ENCODE measurements at regions not wholly inside any gene's neighbourhood (a gene's known extent, or its start where the extent isn't known, plus 50 kb on each side); places are given as distances from the start of the nearest gene placed in this dataset.
"Not testable (repeated sequence)": the region's sequence is repeated elsewhere in the genome, so short reads cannot be mapped to it uniquely, and the experiment has no call there.

- peaks cover 3% of the 10 kb centered on the region for H3K9me3 Mint-ChIP-seq
- H3K27me3 Mint-ChIP-seq, result no peaks in the 10 kb centered on the region
- no peaks in the 10 kb centered on the region for H3K4me1 Mint-ChIP-seq (ENCODE audit: low read depth)
- intact Hi-C loops (cut with micrococcal nuclease), result no loop called here
- H3K27ac Mint-ChIP-seq, result no peak overlapping the region
- H3K4me3 Mint-ChIP-seq, result no peak overlapping the region
- no peak for DNase-seq
- CTCF ChIA-PET, result no interaction called here
- no peaks in the 10 kb centered on the region for H3K36me3 Mint-ChIP-seq
- POLR2A ChIA-PET, result no interaction called here
Observed at GRCh38 chr6:9240861-9241260, 805.5 kb upstream of the SLC35B3 start.

GRCh38 chr6:9236443-9236842, 801.1 kb upstream of the SLC35B3 start:
- POLR2A ChIA-PET, result no interaction called here
- no peaks in the 10 kb centered on the region for H3K27me3 Mint-ChIP-seq
- H3K27ac Mint-ChIP-seq, result no peak overlapping the region
- H3K4me3 Mint-ChIP-seq, result no peak overlapping the region
- intact Hi-C loops (cut with micrococcal nuclease), result no loop called here
- H3K36me3 Mint-ChIP-seq, result no peaks in the 10 kb centered on the region
- peaks cover 10% of the 10 kb centered on the region for H3K9me3 Mint-ChIP-seq
- no peak for DNase-seq
- CTCF ChIA-PET, result no interaction called here
- no peaks in the 10 kb centered on the region for H3K4me1 Mint-ChIP-seq (ENCODE audit: low read depth)

- Mint-ChIP-seq H3K4me1 (ENCODE audit: low read depth) (no peaks in the 10 kb centered on the region), H3K27me3 (no peaks in the 10 kb centered on the region), H3K9me3 (peaks cover 8% of the 10 kb centered on the region), H3K36me3 (no peaks in the 10 kb centered on the region), H3K4me3 (no peak overlapping the region), H3K27ac (no peak overlapping the region)
- ChIA-PET CTCF (no interaction called here), POLR2A (no interaction called here)
- DNase-seq, result no peak
- intact Hi-C loops (cut with micrococcal nuclease), result no loop called here
Observed at GRCh38 chr6:9233686-9234085, 798.3 kb upstream of the SLC35B3 start.

- intact Hi-C loops (cut with micrococcal nuclease), result no loop called here
- DNase-seq, result no peak
- no peaks in the 10 kb centered on the region for H3K4me1 Mint-ChIP-seq (ENCODE audit: low read depth)
- no peak overlapping the region for H3K4me3 Mint-ChIP-seq
- no peaks in the 10 kb centered on the region for H3K36me3 Mint-ChIP-seq
- ChIA-PET CTCF (no interaction called here), POLR2A (no interaction called here)
- H3K27ac Mint-ChIP-seq, result no peak overlapping the region
- peaks cover 8% of the 10 kb centered on the region for H3K9me3 Mint-ChIP-seq
- H3K27me3 Mint-ChIP-seq, result no peaks in the 10 kb centered on the region
Observed at GRCh38 chr6:9233226-9233625, 797.9 kb upstream of the SLC35B3 start.

- CTCF ChIA-PET, result no interaction called here
- Mint-ChIP-seq H3K27me3 (no peaks in the 10 kb centered on the region), H3K4me1 (ENCODE audit: low read depth) (no peaks in the 10 kb centered on the region), H3K36me3 (no peaks in the 10 kb centered on the region), H3K9me3 (peaks cover 14% of the 10 kb centered on the region), H3K27ac (no peak overlapping the region), H3K4me3 (no peak overlapping the region)
- DNase-seq, result no peak
- intact Hi-C loops (cut with micrococcal nuclease), result no loop called here
- POLR2A ChIA-PET, result no interaction called here
Observed at GRCh38 chr6:9225441-9225871, 790.1 kb upstream of the SLC35B3 start.

GRCh38 chr6:9224539-9224938, 789.2 kb upstream of the SLC35B3 start:
- ChIA-PET CTCF (no interaction called here), POLR2A (no interaction called here)
- Mint-ChIP-seq H3K4me1 (ENCODE audit: low read depth) (no peaks in the 10 kb centered on the region), H3K9me3 (peaks cover 19% of the 10 kb centered on the region), H3K36me3 (no peaks in the 10 kb centered on the region), H3K27ac (no peak overlapping the region), H3K27me3 (no peaks in the 10 kb centered on the region), H3K4me3 (no peak overlapping the region)
- intact Hi-C loops (cut with micrococcal nuclease), result no loop called here
- DNase-seq, result no peak

- POLR2A ChIA-PET; H3K36me3 Mint-ChIP-seq; intact Hi-C loops (cut with micrococcal nuclease); H3K4me1 Mint-ChIP-seq (ENCODE audit: low read depth); CTCF ChIA-PET; H3K27ac Mint-ChIP-seq; DNase-seq; H3K4me3 Mint-ChIP-seq; H3K27me3 Mint-ChIP-seq: not testable (repeated sequence)
- H3K9me3 Mint-ChIP-seq, result peaks cover 26% of the 10 kb centered on the region
Observed at GRCh38 chr6:9213717-9214116, 778.4 kb upstream of the SLC35B3 start.

GRCh38 chr6:9208966-9209365, 773.6 kb upstream of the SLC35B3 start:
- Mint-ChIP-seq H3K4me3 (no peak overlapping the region), H3K36me3 (no peaks in the 10 kb centered on the region), H3K4me1 (ENCODE audit: low read depth) (no peaks in the 10 kb centered on the region), H3K9me3 (peaks cover 14% of the 10 kb centered on the region), H3K27me3 (no peaks in the 10 kb centered on the region), H3K27ac (no peak overlapping the region)
- POLR2A ChIA-PET, result no interaction called here
- CTCF ChIA-PET, result no interaction called here
- intact Hi-C loops (cut with micrococcal nuclease), result no loop called here
- no peak for DNase-seq

GRCh38 chr6:9205645-9206044, 770.3 kb upstream of the SLC35B3 start:
- DNase-seq, result no peak
- peaks cover 10% of the 10 kb centered on the region for H3K9me3 Mint-ChIP-seq
- no peaks in the 10 kb centered on the region for H3K4me1 Mint-ChIP-seq (ENCODE audit: low read depth)
- no peak overlapping the region for H3K27ac Mint-ChIP-seq
- H3K36me3 Mint-ChIP-seq, result no peaks in the 10 kb centered on the region
- ChIA-PET POLR2A (no interaction called here), CTCF (no interaction called here)
- no peak overlapping the region for H3K4me3 Mint-ChIP-seq
- H3K27me3 Mint-ChIP-seq, result no peaks in the 10 kb centered on the region
- intact Hi-C loops (cut with micrococcal nuclease), result no loop called here

GRCh38 chr6:9204171-9204570, 768.8 kb upstream of the SLC35B3 start:
- H3K27me3 Mint-ChIP-seq, result no peaks in the 10 kb centered on the region
- H3K36me3 Mint-ChIP-seq, result no peaks in the 10 kb centered on the region
- POLR2A ChIA-PET, result no interaction called here
- intact Hi-C loops (cut with micrococcal nuclease), result no loop called here
- H3K4me3 Mint-ChIP-seq, result no peak overlapping the region
- no peak for DNase-seq
- H3K4me1 Mint-ChIP-seq (ENCODE audit: low read depth), result no peaks in the 10 kb centered on the region
- H3K9me3 Mint-ChIP-seq, result peaks cover 10% of the 10 kb centered on the region
- no peak overlapping the region for H3K27ac Mint-ChIP-seq
- CTCF ChIA-PET, result no interaction called here

GRCh38 chr6:9200712-9201111, 765.4 kb upstream of the SLC35B3 start:
- no peaks in the 10 kb centered on the region for H3K27me3 Mint-ChIP-seq
- POLR2A ChIA-PET, result no interaction called here
- H3K4me3 Mint-ChIP-seq, result no peak overlapping the region
- CTCF ChIA-PET, result no interaction called here
- DNase-seq, result no peak
- intact Hi-C loops (cut with micrococcal nuclease), result no loop called here
- H3K9me3 Mint-ChIP-seq, result peaks cover 17% of the 10 kb centered on the region
- no peaks in the 10 kb centered on the region for H3K36me3 Mint-ChIP-seq
- no peak overlapping the region for H3K27ac Mint-ChIP-seq
- H3K4me1 Mint-ChIP-seq (ENCODE audit: low read depth), result no peaks in the 10 kb centered on the region

GRCh38 chr6:9197726-9198125, 762.4 kb upstream of the SLC35B3 start:
- Mint-ChIP-seq H3K4me1 (ENCODE audit: low read depth) (no peaks in the 10 kb centered on the region), H3K36me3 (no peaks in the 10 kb centered on the region), H3K27ac (no peak overlapping the region), H3K9me3 (peaks cover 7% of the 10 kb centered on the region), H3K4me3 (no peak overlapping the region), H3K27me3 (no peaks in the 10 kb centered on the region)
- intact Hi-C loops (cut with micrococcal nuclease), result no loop called here
- POLR2A ChIA-PET, result no interaction called here
- DNase-seq, result no peak
- CTCF ChIA-PET, result no interaction called here

- Mint-ChIP-seq H3K27me3 (no peaks in the 10 kb centered on the region), H3K36me3 (no peaks in the 10 kb centered on the region), H3K27ac (no peak overlapping the region), H3K4me1 (ENCODE audit: low read depth) (no peaks in the 10 kb centered on the region), H3K9me3 (peaks cover 7% of the 10 kb centered on the region), H3K4me3 (no peak overlapping the region)
- ChIA-PET POLR2A (no interaction called here), CTCF (no interaction called here)
- no peak for DNase-seq
- intact Hi-C loops (cut with micrococcal nuclease), result no loop called here
Observed at GRCh38 chr6:9195322-9195721, 760.0 kb upstream of the SLC35B3 start.

GRCh38 chr6:9192405-9192909, 757.1 kb upstream of the SLC35B3 start:
- Mint-ChIP-seq H3K4me1 (ENCODE audit: low read depth) (no peaks in the 10 kb centered on the region), H3K27ac (no peak overlapping the region)
- intact Hi-C loops (cut with micrococcal nuclease), result no loop called here

More at GRCh38 chr6:9192405-9192909, 757.1 kb upstream of the SLC35B3 start:
- no peaks in the 10 kb centered on the region for H3K27me3 Mint-ChIP-seq
- ChIA-PET CTCF (no interaction called here), POLR2A (no interaction called here)
- H3K9me3 Mint-ChIP-seq, result no peaks in the 10 kb centered on the region
- no peak overlapping the region for H3K4me3 Mint-ChIP-seq
- no peak for DNase-seq
- H3K36me3 Mint-ChIP-seq, result no peaks in the 10 kb centered on the region

Measured in activated CD4-positive, alpha-beta memory T cell treated with anti-CD3 and anti-CD28 coated beads for 36 hours (primary cell).